ENCODE measurements at regions not wholly inside any gene's neighbourhood (a gene's known extent, or its start where the extent isn't known, plus 50 kb on each side); places are given as distances from the start of the nearest gene placed in this dataset.

DNA sequence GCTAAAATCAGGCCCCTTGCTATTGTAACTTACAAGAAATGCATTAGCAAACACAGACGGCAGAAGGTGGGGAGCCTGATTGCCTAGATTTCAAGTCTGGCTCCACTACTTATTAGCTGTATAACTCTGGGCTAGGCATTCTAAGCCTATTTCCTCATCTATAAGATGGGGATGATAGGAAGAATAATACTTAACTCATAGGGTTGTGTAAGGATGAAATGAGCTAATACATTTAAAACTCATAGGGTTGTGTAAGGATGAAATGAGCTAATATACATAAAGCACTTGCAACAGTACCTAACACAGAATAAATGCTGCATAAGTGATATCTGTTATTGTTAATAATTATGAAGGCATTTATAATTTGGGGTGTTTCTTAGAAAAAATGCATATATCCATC is 60.1 kb upstream of the DIO2 start:
- H2AK5ac ChIP-seq (ENCODE audit: insufficient read length, low read length): no peak overlapping the region
- no peaks in the 10 kb centered on the region for H4K20me1 ChIP-seq (ENCODE audit: control insufficient read depth, insufficient read depth, insufficient read length)
- no peak overlapping the region for H2AFZ ChIP-seq (ENCODE audit: low read length)
- H3K23me2 ChIP-seq (ENCODE audit: insufficient read length, low read depth, low read length, poor library complexity, severe bottlenecking): no peaks in the 10 kb centered on the region
- H3K27me3 Mint-ChIP-seq (ENCODE audit: low read depth): no peaks in the 10 kb centered on the region
- no peak overlapping the region for H3K56ac ChIP-seq (ENCODE audit: insufficient read length, low read depth, low read length)
- no peak overlapping the region for H3T11ph ChIP-seq (ENCODE audit: low read length)
- H3K4me1 ChIP-seq (ENCODE audit: insufficient read depth, low read length): no peaks in the 10 kb centered on the region
- no peaks in the 10 kb centered on the region for H3K79me1 ChIP-seq (ENCODE audit: insufficient read depth, low read depth, low read length, poor library complexity, severe bottlenecking)
- H2BK20ac ChIP-seq (ENCODE audit: low read depth, low read length, poor library complexity, severe bottlenecking): no peak overlapping the region
- H2BK12ac ChIP-seq (ENCODE audit: insufficient read length, low read depth, low read length): no peak overlapping the region
- no peaks in the 10 kb centered on the region for H3K4me1 Mint-ChIP-seq
- H3K27me3 ChIP-seq (ENCODE audit: insufficient read depth, low read length): no peaks in the 10 kb centered on the region
- H4K5ac ChIP-seq (ENCODE audit: insufficient read length, low read depth, low read length): no peak overlapping the region
- DNase-seq: no peak
- H3K9me3 ChIP-seq (ENCODE audit: control insufficient read depth, low read depth, low read length): no peaks in the 10 kb centered on the region
- no peak overlapping the region for H3K4ac ChIP-seq (ENCODE audit: low read depth, low read length)
- TF ChIP-seq, protein P1, sequence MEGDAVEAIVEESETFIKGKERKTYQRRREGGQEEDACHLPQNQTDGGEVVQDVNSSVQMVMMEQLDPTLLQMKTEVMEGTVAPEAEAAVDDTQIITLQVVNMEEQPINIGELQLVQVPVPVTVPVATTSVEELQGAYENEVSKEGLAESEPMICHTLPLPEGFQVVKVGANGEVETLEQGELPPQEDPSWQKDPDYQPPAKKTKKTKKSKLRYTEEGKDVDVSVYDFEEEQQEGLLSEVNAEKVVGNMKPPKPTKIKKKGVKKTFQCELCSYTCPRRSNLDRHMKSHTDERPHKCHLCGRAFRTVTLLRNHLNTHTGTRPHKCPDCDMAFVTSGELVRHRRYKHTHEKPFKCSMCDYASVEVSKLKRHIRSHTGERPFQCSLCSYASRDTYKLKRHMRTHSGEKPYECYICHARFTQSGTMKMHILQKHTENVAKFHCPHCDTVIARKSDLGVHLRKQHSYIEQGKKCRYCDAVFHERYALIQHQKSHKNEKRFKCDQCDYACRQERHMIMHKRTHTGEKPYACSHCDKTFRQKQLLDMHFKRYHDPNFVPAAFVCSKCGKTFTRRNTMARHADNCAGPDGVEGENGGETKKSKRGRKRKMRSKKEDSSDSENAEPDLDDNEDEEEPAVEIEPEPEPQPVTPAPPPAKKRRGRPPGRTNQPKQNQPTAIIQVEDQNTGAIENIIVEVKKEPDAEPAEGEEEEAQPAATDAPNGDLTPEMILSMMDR (conservative IDR thresholded peaks at IDR 0.05): no peak
- no peaks in the 10 kb centered on the region for H3K9me3 Mint-ChIP-seq
- no peak overlapping the region for H3K14ac ChIP-seq (ENCODE audit: insufficient read depth, low read length)
- no peak overlapping the region for H4K8ac ChIP-seq (replicated peaks; ENCODE audit: insufficient read length, low read depth, low read length)
- no peaks in the 10 kb centered on the region for H3K36me3 Mint-ChIP-seq (ENCODE audit: insufficient read depth in 1 of 3, low read depth in 3 of 3)
- no peak overlapping the region for H3K4me3 Mint-ChIP-seq
- no peak overlapping the region for H2BK120ac ChIP-seq (ENCODE audit: low read depth, low read length, poor library complexity, severe bottlenecking)
- H3K18ac ChIP-seq (ENCODE audit: insufficient read length, low read depth, low read length): no peak overlapping the region
- no peak overlapping the region for H2BK15ac ChIP-seq (ENCODE audit: low read depth, low read length)
- H3K4me2 ChIP-seq (ENCODE audit: insufficient read depth, insufficient read length, low read length): no peak overlapping the region
- H3K27ac Mint-ChIP-seq: no peak overlapping the region
- no peak overlapping the region for H2BK5ac ChIP-seq (ENCODE audit: insufficient read length, low read length)
- no peaks in the 10 kb centered on the region for H3K79me2 ChIP-seq (ENCODE audit: insufficient read depth, low read length)
- H3K23ac ChIP-seq (ENCODE audit: insufficient read length, low read depth, low read length): no peak overlapping the region
- no peak overlapping the region for H3K27ac ChIP-seq (ENCODE audit: insufficient read length, low read depth, low read length)
- H3K9ac ChIP-seq (ENCODE audit: extremely low read depth, insufficient read length, low read length): no peak overlapping the region
- no CpG with 5 or more reads among the region's 1 CpG for WGBS (ENCODE audit: extremely low coverage, insufficient read length, low lambda C conversion rate)
- no peak overlapping the region for H4K91ac ChIP-seq (ENCODE audit: insufficient read length, low read depth, low read length)

Data from H9 (cell line).